BJ (cell line): ENCODE measurements at regions not wholly inside any gene's neighbourhood (a gene's known extent, or its start where the extent isn't known, plus 50 kb on each side); places are given as distances from the start of the nearest gene placed in this dataset.
"Not testable (repeated sequence)": the region's sequence is repeated elsewhere in the genome, so short reads cannot be mapped to it uniquely, and the experiment has no call there.

ENCODE experiments used
- CTCF ChIA-PET: fragments of 350-600 bp; formaldehyde crosslinking; extraction: SDS; loops from one replicate; lab custom pipeline; 2021; ENCODE audit warnings: antibody characterized with exemption, inconsistent platforms; lab: Yijun Ruan, JAX
- POLR2A ChIA-PET: fragments of 300-600 bp; sonication (Branson Sonifier 250); formaldehyde crosslinking; extraction: SDS; loops from one replicate; lab custom pipeline; 2021; ENCODE audit warnings: antibody characterized with exemption; lab: Charles Lee
- DNase-seq: peaks from one replicate; pipeline ENCODE4 v3.0.0-alpha.2; 2011; ENCODE audit warnings: low read depth
- H3K27me3 ChIP-seq: 2 replicates; pipeline ENCODE4 v1.6.0; 2011; ENCODE audit warnings: low read length; ENCODE audit not compliant: control insufficient read depth, insufficient read depth
- H3K36me3 ChIP-seq: 2 replicates; pipeline ENCODE4 v1.5.1; 2011; ENCODE audit warnings: low read length; ENCODE audit not compliant: control insufficient read depth, insufficient read depth
- H3K4me3 ChIP-seq: 2 replicates; pipeline ENCODE4 v1.5.1; 2011; ENCODE audit warnings: low read depth, mild to moderate bottlenecking, control low read depth, low read length
- TF ChIP-seq, protein P1 (sequence below): IDR thresholded peaks from 2 replicates; pipeline ENCODE4 v1.5.1; 2011; ENCODE audit warnings: low read depth, mild to moderate bottlenecking, control low read depth, inconsistent platforms, low read length, moderate library complexity; ENCODE audit not compliant: insufficient read depth

DNA sequence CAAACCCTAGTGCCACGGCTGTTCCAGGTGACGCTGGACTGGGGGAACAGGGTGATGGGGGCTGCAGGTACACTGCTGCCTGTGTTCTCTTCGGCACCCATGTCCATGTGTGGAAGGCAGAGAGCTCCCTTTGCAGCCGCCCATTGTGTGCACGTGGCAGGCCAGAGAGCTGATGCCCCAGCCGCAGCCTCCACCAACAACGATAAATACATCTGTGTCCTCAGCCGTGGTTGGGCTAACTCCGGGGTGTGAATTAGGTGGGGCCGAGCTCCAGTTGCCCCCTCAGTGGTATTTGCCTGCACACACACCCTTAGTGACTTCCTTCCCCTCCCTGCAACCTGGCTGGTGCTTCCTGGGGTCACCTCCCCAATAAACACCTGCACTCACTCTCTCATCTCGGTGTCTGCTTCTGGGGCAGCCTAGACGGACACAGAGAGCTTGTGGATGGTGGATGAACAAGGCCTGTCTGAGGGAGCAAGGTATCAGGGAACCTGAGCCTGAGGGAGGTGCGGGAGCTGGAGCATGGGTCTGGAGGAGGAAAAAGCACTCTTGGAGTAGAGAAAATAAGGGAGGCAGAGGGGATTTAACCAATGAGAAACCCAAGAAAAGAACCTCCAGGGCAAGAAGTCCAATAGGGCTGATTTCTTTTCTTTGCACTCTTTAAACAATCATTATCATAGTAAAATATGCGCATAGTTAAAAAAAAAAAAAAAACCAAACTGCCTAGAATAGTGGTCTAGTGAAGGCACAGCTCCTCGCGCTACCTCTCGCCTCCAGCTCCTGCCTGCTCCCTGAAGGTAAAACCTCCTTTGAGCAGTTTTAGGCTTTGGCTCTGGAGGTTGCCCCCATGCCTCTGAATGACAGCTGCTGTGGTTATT lies 112.6 kb downstream of the ZNF664 start:
- no peak for DNase-seq
- H3K27me3 ChIP-seq, result no peaks in the 10 kb centered on the region; the same call in none of the 2 replicates
- CTCF ChIA-PET, result no interaction called here
- POLR2A ChIA-PET, result no interaction called here
- H3K36me3 ChIP-seq, result no peaks in the 10 kb centered on the region
- no peak overlapping the region for H3K4me3 ChIP-seq
- TF ChIP-seq, protein P1, sequence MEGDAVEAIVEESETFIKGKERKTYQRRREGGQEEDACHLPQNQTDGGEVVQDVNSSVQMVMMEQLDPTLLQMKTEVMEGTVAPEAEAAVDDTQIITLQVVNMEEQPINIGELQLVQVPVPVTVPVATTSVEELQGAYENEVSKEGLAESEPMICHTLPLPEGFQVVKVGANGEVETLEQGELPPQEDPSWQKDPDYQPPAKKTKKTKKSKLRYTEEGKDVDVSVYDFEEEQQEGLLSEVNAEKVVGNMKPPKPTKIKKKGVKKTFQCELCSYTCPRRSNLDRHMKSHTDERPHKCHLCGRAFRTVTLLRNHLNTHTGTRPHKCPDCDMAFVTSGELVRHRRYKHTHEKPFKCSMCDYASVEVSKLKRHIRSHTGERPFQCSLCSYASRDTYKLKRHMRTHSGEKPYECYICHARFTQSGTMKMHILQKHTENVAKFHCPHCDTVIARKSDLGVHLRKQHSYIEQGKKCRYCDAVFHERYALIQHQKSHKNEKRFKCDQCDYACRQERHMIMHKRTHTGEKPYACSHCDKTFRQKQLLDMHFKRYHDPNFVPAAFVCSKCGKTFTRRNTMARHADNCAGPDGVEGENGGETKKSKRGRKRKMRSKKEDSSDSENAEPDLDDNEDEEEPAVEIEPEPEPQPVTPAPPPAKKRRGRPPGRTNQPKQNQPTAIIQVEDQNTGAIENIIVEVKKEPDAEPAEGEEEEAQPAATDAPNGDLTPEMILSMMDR, result no peak

DNA sequence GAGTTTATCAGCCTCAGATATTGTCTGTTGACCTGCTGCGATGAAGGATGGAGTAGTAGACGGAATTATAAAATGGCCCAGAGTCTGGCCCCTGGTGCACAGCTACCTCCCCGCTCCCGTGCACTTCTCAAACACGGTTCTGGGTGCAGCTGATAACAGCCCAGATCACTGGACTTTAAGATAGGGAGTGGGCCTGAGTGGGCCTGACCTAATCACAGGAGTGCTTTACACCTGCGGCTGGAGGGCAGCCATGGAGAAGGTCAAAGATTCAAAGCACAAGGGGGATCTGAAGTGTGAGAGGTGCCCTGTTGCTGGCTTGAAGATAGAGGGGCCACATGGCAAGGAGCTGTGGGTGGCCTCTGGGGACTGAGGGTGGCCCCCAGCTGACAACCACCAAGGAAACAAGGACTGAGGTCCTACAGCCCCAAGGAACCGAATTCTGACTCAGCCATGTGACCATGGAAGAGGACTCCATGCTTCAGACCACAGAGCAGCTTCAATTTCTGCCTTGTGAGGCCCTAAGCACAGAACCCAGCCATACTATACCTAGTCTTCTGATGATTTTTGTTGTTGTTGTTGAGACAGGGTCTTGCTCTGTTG lies 113.4 kb downstream of the ZNF664 start:
- DNase-seq, result no peak
- TF ChIP-seq, protein P1, result no peak
- Histone ChIP-seq H3K4me3 (no peak overlapping the region), H3K27me3 (no peaks in the 10 kb centered on the region; the same call in none of the 2 replicates), H3K36me3 (no peaks in the 10 kb centered on the region)
- CTCF ChIA-PET, result no interaction called here
- POLR2A ChIA-PET, result no interaction called here

DNA sequence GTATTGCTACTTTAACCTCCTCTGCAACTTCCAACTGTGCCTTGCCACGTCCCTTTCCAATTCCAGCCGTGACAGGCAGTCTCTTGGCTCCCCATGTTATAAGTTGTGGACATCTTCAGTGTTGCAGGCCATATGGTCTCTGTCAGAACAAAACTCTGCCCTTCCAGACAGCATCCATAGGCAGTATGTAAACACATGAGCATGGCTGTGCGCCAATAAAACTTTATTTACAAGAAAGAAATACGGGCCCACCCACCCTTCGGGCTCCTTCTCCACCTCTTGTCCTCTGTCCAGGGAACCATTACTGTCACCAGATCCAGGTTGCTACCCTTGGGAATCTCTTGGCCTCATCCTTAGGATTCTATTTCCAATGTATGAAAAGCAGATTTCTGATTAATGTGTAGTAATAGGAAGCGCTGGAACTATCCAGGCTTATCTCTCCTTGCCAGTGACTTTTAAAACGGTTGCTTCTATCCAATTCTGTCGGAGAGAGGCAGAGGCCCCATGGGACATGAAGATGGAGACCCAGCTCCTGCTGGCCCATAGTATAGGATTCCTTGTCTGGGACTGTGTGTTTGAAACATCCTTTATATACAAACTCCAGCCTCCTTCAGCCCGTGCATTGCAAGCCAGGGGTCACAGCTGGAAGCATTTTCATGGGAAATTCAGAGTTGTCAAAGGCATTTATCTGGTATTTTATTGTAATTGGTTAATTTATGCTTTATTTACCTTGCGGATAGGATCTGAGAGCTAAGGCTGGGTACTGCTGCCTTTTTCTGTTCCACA lies 114.4 kb downstream of the ZNF664 start:
- no peak for DNase-seq
- ChIA-PET CTCF (interaction anchor here (0.6 kb wide), 1 partner anchor 21 kb away, joined by 3 read pairs; no protein-coding TSS in a partner anchor), POLR2A (interaction anchor here (0.6 kb wide), 1 partner anchor 13 kb away, joined by 3 read pairs; no protein-coding TSS in a partner anchor)
- TF ChIP-seq, protein P1, result no peak
- H3K27me3 ChIP-seq, result no peaks in the 10 kb centered on the region; the same call in none of the 2 replicates
- H3K4me3 ChIP-seq, result no peak overlapping the region
- no peaks in the 10 kb centered on the region for H3K36me3 ChIP-seq

DNA sequence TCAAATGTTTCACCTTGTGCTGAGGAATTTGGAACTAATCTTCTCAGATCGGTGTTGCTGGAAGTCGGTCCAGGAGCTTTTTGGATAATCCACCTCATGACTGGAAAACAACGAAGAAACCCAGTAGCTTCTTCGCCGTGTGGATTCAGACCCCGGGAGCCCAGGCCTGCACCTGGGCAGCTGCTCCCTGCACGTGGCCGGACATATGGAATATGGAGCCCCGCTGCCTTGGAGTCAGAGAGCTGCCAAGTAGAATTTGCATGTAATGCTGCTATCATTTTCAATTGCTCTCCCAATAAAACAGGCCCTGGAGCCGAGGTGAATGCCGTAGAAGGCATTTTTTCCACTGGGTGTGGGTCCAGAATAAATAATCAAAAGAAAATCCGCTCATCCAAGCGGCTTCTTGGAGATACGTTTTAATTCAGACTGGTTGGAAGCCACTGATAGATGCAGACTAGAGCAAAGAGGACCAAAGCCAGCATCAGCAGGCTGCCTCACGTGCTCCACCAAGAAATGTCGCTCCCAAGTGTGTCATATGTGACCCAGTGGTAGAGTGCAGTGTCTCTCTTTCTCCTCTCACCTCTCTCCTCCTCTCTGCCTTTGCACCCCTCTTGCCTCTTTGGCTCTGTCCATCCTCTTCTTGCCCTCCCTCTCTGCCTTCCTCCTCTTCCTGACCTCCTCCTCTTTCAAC lies 115.3 kb downstream of the ZNF664 start:
- CTCF ChIA-PET, result no interaction called here
- TF ChIP-seq, protein P1, result no peak
- no peak overlapping the region for H3K4me3 ChIP-seq
- H3K36me3 ChIP-seq, result no peaks in the 10 kb centered on the region
- POLR2A ChIA-PET, result interaction anchor here (0.6 kb wide), 1 partner anchor 12 kb away, joined by 3 read pairs; no protein-coding TSS in a partner anchor
- no peak for DNase-seq
- H3K27me3 ChIP-seq, result no peaks in the 10 kb centered on the region; the same call in none of the 2 replicates

DNA sequence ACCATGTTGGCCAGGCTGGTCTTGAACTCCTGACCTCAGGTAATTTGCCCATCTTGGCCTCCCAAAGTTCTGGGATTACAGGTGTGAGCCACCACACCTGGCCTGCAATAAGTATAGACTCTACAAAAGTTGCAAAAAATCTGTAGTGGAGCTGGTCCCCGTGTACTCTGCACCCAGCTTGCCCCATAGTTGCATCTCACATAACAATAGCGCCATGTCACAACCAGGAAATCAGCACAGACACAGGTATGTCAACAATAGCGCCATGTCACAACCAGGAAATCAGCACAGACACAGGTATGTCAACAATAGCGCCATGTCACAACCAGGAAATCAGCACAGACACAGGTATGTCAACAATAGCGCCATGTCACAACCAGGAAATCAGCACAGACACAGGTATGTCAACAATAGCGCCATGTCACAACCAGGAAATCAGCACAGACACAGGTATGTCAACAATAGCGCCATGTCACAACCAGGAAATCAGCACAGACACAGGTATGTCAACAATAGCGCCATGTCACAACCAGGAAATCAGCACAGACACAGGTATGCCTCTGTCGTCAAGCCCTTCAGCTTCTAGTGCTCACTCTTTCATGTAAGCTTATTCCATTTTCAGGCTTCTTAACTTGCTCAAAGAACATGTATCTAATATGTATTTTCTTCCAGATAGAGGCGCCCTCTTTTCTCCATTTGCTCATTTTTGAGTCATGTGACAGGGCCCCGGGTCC lies 116.3 kb downstream of the ZNF664 start:
- POLR2A ChIA-PET, H3K36me3 ChIP-seq, H3K27me3 ChIP-seq, DNase-seq, H3K4me3 ChIP-seq: not testable (repeated sequence)
- CTCF ChIA-PET, result interaction anchor here (0.5 kb wide), 1 partner anchor 169 kb away, joined by 4 read pairs; no protein-coding TSS in a partner anchor
